Esophagus (tissue), 2 donors: ENCODE measurements at regions not wholly inside any gene's neighbourhood (a gene's known extent, or its start where the extent isn't known, plus 50 kb on each side); places are given as distances from the start of the nearest gene placed in this dataset.

ENCODE experiments used
- H3K27ac ChIP-seq, 2 donors: one replicate each; pipeline ENCODE4 v1.5.1; 2013; ENCODE audit warnings: low read depth in 2 of 2, mild to moderate bottlenecking in 2 of 2, inconsistent platforms in 1 of 2, low read length in 1 of 2, moderate library complexity in 1 of 2
- H3K27me3 ChIP-seq, 2 donors: one replicate each; pipeline ENCODE4 v1.6.1; 2013; ENCODE audit warnings: low read length in 2 of 2, control low read depth in 1 of 2, mild to moderate bottlenecking in 1 of 2; ENCODE audit not compliant: insufficient read depth in 2 of 2, control insufficient read depth in 1 of 2
- H3K36me3 ChIP-seq, 2 donors: one replicate each; pipeline ENCODE4 v1.6.1; 2013; ENCODE audit warnings: low read length in 1 of 2; ENCODE audit not compliant: control insufficient read depth in 2 of 2, insufficient read depth in 2 of 2
- H3K4me1 ChIP-seq, 2 donors: one replicate each; pipeline ENCODE4 v1.6.1; 2013; ENCODE audit warnings: low read length in 1 of 2; ENCODE audit not compliant: control insufficient read depth in 2 of 2, insufficient read depth in 2 of 2
- H3K4me3 ChIP-seq, 2 donors: one replicate each; pipeline ENCODE4 v1.5.1; 2013; ENCODE audit warnings: low read length in 2 of 2, mild to moderate bottlenecking in 2 of 2, low read depth in 1 of 2, moderate library complexity in 1 of 2
- H3K9me3 ChIP-seq, 2 donors: one replicate each; pipeline ENCODE4 v1.6.1; 2013; ENCODE audit warnings: mild to moderate bottlenecking in 2 of 2, low read depth in 1 of 2, low read length in 1 of 2, moderate library complexity in 1 of 2; ENCODE audit not compliant: control insufficient read depth in 2 of 2, insufficient read depth in 1 of 2
- WGBS, 2 donors: extraction: QIAGEN DNeasy Blood & Tissue Kit; methylation state at CpG; one replicate each; pipeline ENCODE4 v1.1.7; 2013; 5-methylcytosine and 5-hydroxymethylcytosine counted together
- donor health status: healthy with polysubstance abuse.
- donor health status: Bipolar disorder and iron deficiency.

GRCh38 chr7:68544851-68545250 is 1053.4 kb upstream of the AUTS2 start:
- H3K36me3 ChIP-seq = no peaks in the 10 kb centered on the region
- no peaks in the 10 kb centered on the region for H3K4me1 ChIP-seq
- H3K9me3 ChIP-seq = no peaks in the 10 kb centered on the region
- H3K27me3 ChIP-seq = no peaks in the 10 kb centered on the region
- H3K27ac ChIP-seq = no peak overlapping the region
- 64 to 68% methylated on average over 4 of the region's 4 CpGs for WGBS, 2 donors
- no peak overlapping the region for H3K4me3 ChIP-seq

GRCh38 chr7:68547181-68547580 is 1051.1 kb upstream of the AUTS2 start:
- no peaks in the 10 kb centered on the region for H3K9me3 ChIP-seq
- H3K4me1 ChIP-seq = no peaks in the 10 kb centered on the region
- no peaks in the 10 kb centered on the region for H3K27me3 ChIP-seq
- no peak overlapping the region for H3K4me3 ChIP-seq
- 64 to 69% methylated on average over 6 of the region's 6 CpGs for WGBS, 2 donors
- H3K27ac ChIP-seq = no peak overlapping the region
- no peaks in the 10 kb centered on the region for H3K36me3 ChIP-seq

- 51 to 56% methylated on average over 10 of the region's 10 CpGs for WGBS, 2 donors
- H3K36me3 ChIP-seq = no peaks in the 10 kb centered on the region
- no peak overlapping the region for H3K27ac ChIP-seq
- H3K4me1 ChIP-seq = no peaks in the 10 kb centered on the region
- no peaks in the 10 kb centered on the region for H3K9me3 ChIP-seq
- H3K27me3 ChIP-seq = no peaks in the 10 kb centered on the region
- no peak overlapping the region for H3K4me3 ChIP-seq
These were observed 1050.5 kb upstream of the AUTS2 start for GRCh38 chr7:68547799-68548198.

GRCh38 chr7:68550027-68550426 is 1048.2 kb upstream of the AUTS2 start:
- no peak overlapping the region for H3K4me3 ChIP-seq
- H3K36me3 ChIP-seq = no peaks in the 10 kb centered on the region
- no peaks in the 10 kb centered on the region for H3K27me3 ChIP-seq
- no peaks in the 10 kb centered on the region for H3K9me3 ChIP-seq
- H3K4me1 ChIP-seq = no peaks in the 10 kb centered on the region
- 91 to 93% methylated on average over 2 of the region's 2 CpGs for WGBS, 2 donors
- H3K27ac ChIP-seq = no peak overlapping the region

GRCh38 chr7:68550635-68551034 is 1047.6 kb upstream of the AUTS2 start:
- 72 to 76% methylated on average over 3 of the region's 3 CpGs for WGBS, 2 donors
- no peaks in the 10 kb centered on the region for H3K36me3 ChIP-seq
- no peak overlapping the region for H3K27ac ChIP-seq
- H3K4me3 ChIP-seq = no peak overlapping the region
- no peaks in the 10 kb centered on the region for H3K27me3 ChIP-seq
- no peaks in the 10 kb centered on the region for H3K4me1 ChIP-seq
- no peaks in the 10 kb centered on the region for H3K9me3 ChIP-seq

GRCh38 chr7:68556537-68556936 is 1041.7 kb upstream of the AUTS2 start:
- H3K9me3 ChIP-seq = no peaks in the 10 kb centered on the region
- no peak overlapping the region for H3K27ac ChIP-seq
- no peak overlapping the region for H3K4me3 ChIP-seq
- no peaks in the 10 kb centered on the region for H3K27me3 ChIP-seq
- H3K4me1 ChIP-seq = no peaks in the 10 kb centered on the region
- H3K36me3 ChIP-seq = no peaks in the 10 kb centered on the region
- 79 to 82% methylated on average over 3 of the region's 3 CpGs for WGBS, 2 donors

GRCh38 chr7:68559518-68559917 is 1038.8 kb upstream of the AUTS2 start:
- no peaks in the 10 kb centered on the region for H3K4me1 ChIP-seq
- H3K9me3 ChIP-seq = no peaks in the 10 kb centered on the region
- no peaks in the 10 kb centered on the region for H3K27me3 ChIP-seq
- H3K36me3 ChIP-seq = no peaks in the 10 kb centered on the region
- WGBS, 2 donors = 86 to 94% methylated on average over 1 of the region's 1 CpG
- H3K4me3 ChIP-seq = no peak overlapping the region
- no peak overlapping the region for H3K27ac ChIP-seq

- no peak overlapping the region for H3K27ac ChIP-seq
- no peak overlapping the region for H3K4me3 ChIP-seq
- H3K4me1 ChIP-seq = no peaks in the 10 kb centered on the region
- H3K27me3 ChIP-seq = no peaks in the 10 kb centered on the region
- no peaks in the 10 kb centered on the region for H3K36me3 ChIP-seq
- WGBS, 2 donors = 65 to 72% methylated on average over 6 of the region's 6 CpGs
- H3K9me3 ChIP-seq = no peaks in the 10 kb centered on the region
These were observed 1035.9 kb upstream of the AUTS2 start for GRCh38 chr7:68562323-68562899.

- H3K27me3 ChIP-seq = no peaks in the 10 kb centered on the region
- WGBS, 2 donors = 69 to 72% methylated on average over 6 of the region's 6 CpGs
- H3K36me3 ChIP-seq = no peaks in the 10 kb centered on the region
- no peaks in the 10 kb centered on the region for H3K4me1 ChIP-seq
- no peaks in the 10 kb centered on the region for H3K9me3 ChIP-seq
- H3K4me3 ChIP-seq = no peak overlapping the region
- H3K27ac ChIP-seq = no peak overlapping the region
These were observed 1033.8 kb upstream of the AUTS2 start for GRCh38 chr7:68564306-68565135.

- H3K27me3 ChIP-seq = no peaks in the 10 kb centered on the region
- no peaks in the 10 kb centered on the region for H3K36me3 ChIP-seq
- no peaks in the 10 kb centered on the region for H3K4me1 ChIP-seq
- H3K9me3 ChIP-seq = no peaks in the 10 kb centered on the region
- H3K27ac ChIP-seq = no peak overlapping the region
- no peak overlapping the region for H3K4me3 ChIP-seq
These were observed 1027.0 kb upstream of the AUTS2 start for GRCh38 chr7:68571286-68571685.
